ENCODE measurements at regions not wholly inside any gene's neighbourhood (a gene's known extent, or its start where the extent isn't known, plus 50 kb on each side); places are given as distances from the start of the nearest gene placed in this dataset.
A peak's percentile ranks its signal among the peaks of the same experiment; 100 is the strongest.

DNA sequence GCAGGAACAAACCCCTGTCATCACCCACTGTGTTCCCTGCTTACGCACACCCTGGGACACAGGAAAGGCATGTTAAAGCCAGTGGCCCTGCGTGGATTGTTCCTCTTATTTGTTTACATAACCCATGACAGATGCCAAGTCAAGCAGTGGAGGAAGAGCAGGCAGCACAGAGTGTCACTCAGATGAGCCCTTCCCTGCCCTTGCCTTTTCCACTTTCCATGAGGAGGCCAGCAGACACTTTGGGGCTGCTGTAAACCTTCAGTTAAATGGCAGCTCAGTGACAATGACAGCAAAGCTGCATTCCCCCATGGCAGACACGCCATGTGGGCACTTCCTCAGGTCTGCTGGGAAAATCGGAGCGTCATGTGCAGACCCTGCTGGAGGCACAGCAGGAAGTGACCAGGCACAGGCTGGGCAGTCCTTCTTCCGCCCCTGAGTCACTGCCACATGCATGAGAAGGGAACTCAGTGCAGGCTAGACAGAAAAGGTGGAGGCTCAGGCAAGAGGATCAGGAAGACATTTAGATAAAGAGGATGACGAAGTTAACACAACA lies 216.8 kb upstream of the PIK3R1 start:
- Histone ChIP-seq H3K4me3 (no peak overlapping the region), H3K36me3 (no peaks in the 10 kb centered on the region), H3K4me1 (peaks cover 0 to 18% (median 3%) of the 10 kb centered on the region in 4 donors), H3K27ac (peak overlapping the region in 3 of 5 donors; percentile 53 to 67 (median 53)), H3K9me3 (no peaks in the 10 kb centered on the region), H3K27me3 (no peaks in the 10 kb centered on the region)
- WGBS, 5 donors = 55 to 80% (median 77%) methylated on average over 7 of the region's 7 CpGs
- DNase-seq = peak in 1 of 2 donors; percentile 42
- peak in 2 of 3 donors; percentile 24 to 63 for TF ChIP-seq POLR2AphosphoS5 (IDR thresholded peaks at IDR 0.05)
- TF ChIP-seq EP300 (IDR thresholded peaks at IDR 0.05) = peak; percentile 80
- no peak for TF ChIP-seq POLR2A (IDR thresholded peaks at IDR 0.05)
- intact Hi-C loops (cut with DNase I; ENCODE audit: low total_unique reads) = no loop called here

DNA sequence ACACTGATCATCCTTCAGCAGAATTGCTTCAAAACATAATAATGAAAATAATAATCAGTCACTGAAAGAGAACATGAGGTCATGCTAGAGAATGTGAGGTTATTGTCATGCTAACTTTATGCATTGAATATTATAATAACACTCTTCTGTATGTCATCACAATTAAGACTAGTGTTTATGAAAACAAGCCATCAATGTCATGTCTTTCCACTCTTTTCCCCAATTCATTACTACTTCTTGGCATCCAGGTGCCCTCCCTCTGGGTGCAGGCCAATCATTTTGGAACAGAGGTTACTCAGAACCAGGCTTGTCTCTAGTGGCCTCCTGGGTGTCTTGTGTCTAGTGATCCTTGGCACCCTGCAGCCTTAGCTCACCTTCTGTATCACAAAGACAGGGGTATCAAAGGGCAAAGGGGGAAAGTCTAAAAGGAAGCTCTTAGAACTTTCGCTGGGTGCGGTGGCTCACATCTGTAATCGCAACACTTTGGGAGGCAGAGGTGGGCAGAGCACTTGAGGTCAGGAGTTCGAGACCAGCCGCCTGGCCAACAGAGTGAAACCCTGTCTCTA lies 217.6 kb upstream of the PIK3R1 start:
- Histone ChIP-seq H3K36me3 (no peaks in the 10 kb centered on the region), H3K4me3 (no peak overlapping the region), H3K9me3 (no peaks in the 10 kb centered on the region), H3K27me3 (no peaks in the 10 kb centered on the region), H3K4me1 (peaks cover 0 to 25% (median 3%) of the 10 kb centered on the region in 4 donors), H3K27ac (peak overlapping the region in 1 of 5 donors; percentile 67)
- intact Hi-C loops (cut with DNase I; ENCODE audit: low total_unique reads) = no loop called here
- DNase-seq = no peak
- no peak for TF ChIP-seq EP300 (IDR thresholded peaks at IDR 0.05)
- WGBS, 5 donors = 81 to 100% (median 97%) methylated on average over 3 to 4 of the region's 5 CpGs

- Histone ChIP-seq H3K9me3 (no peaks in the 10 kb centered on the region), H3K4me3 (no peak overlapping the region), H3K4me1 (peaks cover 0 to 33% (median 5%) of the 10 kb centered on the region in 4 donors), H3K27me3 (no peaks in the 10 kb centered on the region), H3K36me3 (no peaks in the 10 kb centered on the region), H3K27ac (no peak overlapping the region)
- WGBS, 5 donors = 81 to 97% (median 88%) methylated on average over 1 of the region's 1 CpG
- DNase-seq = no peak
- TF ChIP-seq POLR2AphosphoS5 (IDR thresholded peaks at IDR 0.05) (no peak), EP300 (IDR thresholded peaks at IDR 0.05) (no peak), POLR2A (IDR thresholded peaks at IDR 0.05) (no peak)
- TF ChIP-seq, protein P1, sequence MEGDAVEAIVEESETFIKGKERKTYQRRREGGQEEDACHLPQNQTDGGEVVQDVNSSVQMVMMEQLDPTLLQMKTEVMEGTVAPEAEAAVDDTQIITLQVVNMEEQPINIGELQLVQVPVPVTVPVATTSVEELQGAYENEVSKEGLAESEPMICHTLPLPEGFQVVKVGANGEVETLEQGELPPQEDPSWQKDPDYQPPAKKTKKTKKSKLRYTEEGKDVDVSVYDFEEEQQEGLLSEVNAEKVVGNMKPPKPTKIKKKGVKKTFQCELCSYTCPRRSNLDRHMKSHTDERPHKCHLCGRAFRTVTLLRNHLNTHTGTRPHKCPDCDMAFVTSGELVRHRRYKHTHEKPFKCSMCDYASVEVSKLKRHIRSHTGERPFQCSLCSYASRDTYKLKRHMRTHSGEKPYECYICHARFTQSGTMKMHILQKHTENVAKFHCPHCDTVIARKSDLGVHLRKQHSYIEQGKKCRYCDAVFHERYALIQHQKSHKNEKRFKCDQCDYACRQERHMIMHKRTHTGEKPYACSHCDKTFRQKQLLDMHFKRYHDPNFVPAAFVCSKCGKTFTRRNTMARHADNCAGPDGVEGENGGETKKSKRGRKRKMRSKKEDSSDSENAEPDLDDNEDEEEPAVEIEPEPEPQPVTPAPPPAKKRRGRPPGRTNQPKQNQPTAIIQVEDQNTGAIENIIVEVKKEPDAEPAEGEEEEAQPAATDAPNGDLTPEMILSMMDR (IDR thresholded peaks at IDR 0.05) = no peak
- intact Hi-C loops (cut with DNase I; ENCODE audit: low total_unique reads) = no loop called here
Observed at GRCh38 chr5:67997148-67997547, 218.4 kb upstream of the PIK3R1 start.

DNA sequence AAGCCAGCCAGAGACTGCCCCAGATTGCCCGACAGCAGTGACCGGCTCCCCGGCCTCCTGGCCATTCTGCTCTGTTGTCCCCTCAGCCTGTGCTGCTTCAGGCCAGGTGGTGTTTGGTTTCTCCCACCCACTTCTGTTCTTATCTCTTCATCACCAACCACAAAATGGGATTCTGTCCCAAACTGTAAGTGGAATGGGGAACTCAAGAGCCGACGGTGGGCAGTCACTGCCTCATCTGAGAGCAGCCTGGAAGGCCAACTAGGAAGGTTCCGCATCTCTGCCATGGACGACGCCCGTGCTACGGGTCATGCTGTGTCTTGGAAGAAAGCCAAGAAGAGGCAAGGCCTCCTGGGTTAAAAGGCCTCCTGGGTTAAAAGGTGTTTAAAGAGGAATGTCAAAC lies 219.0 kb upstream of the PIK3R1 start:
- Histone ChIP-seq H3K27me3 (no peaks in the 10 kb centered on the region), H3K27ac (no peak overlapping the region), H3K36me3 (no peaks in the 10 kb centered on the region), H3K9me3 (no peaks in the 10 kb centered on the region), H3K4me3 (no peak overlapping the region), H3K4me1 (peaks cover 0 to 34% (median 5%) of the 10 kb centered on the region in 4 donors)
- no peak for DNase-seq
- 76 to 83% (median 82%) methylated on average over 10 of the region's 10 CpGs for WGBS, 5 donors
- no peak for TF ChIP-seq POLR2A (IDR thresholded peaks at IDR 0.05)
- TF ChIP-seq POLR2AphosphoS5 (IDR thresholded peaks at IDR 0.05) = no peak
- TF ChIP-seq, protein P1 (IDR thresholded peaks at IDR 0.05) = no peak
- no peak for TF ChIP-seq EP300 (IDR thresholded peaks at IDR 0.05)
- intact Hi-C loops (cut with DNase I; ENCODE audit: low total_unique reads) = no loop called here

DNA sequence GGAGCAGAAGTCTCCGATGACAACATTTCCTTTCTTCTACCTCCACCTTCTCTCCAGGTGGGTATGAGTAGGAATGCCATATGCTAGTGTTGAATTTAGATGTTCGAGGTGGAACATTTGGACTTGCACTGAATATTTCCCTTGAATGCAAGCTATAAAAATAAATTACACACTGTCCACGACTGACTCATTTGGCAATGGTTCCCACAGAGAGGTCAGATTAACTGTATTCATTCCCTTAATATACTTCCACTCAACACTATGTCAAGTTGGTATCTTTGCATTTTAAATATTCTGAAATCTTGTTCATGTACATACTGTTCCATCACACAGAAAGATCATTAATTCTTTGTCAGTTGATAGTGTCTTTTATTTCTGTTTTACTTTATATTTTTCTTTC lies 222.6 kb upstream of the PIK3R1 start:
- intact Hi-C loops (cut with DNase I; ENCODE audit: low total_unique reads) = no loop called here
- no peaks in the 10 kb centered on the region for H3K36me3 ChIP-seq
- peaks cover 0 to 22% (median 4%) of the 10 kb centered on the region in 4 donors for H3K4me1 ChIP-seq
- no peak for DNase-seq
- no peaks in the 10 kb centered on the region for H3K9me3 ChIP-seq
- no peaks in the 10 kb centered on the region for H3K27me3 ChIP-seq
- no peak overlapping the region for H3K27ac ChIP-seq
- H3K4me3 ChIP-seq = no peak overlapping the region
- WGBS, 5 donors = 45 to 66% (median 60%) methylated on average over 3 of the region's 3 CpGs
- no peak for TF ChIP-seq EP300 (IDR thresholded peaks at IDR 0.05)
- TF ChIP-seq, protein P1 (IDR thresholded peaks at IDR 0.05) = no peak
- no peak for TF ChIP-seq POLR2AphosphoS5 (IDR thresholded peaks at IDR 0.05)
- no peak for TF ChIP-seq POLR2A (IDR thresholded peaks at IDR 0.05)

Measured in stomach (tissue), 8 donors.